B cell (primary cell): ENCODE measurements at regions not wholly inside any gene's neighbourhood (a gene's known extent, or its start where the extent isn't known, plus 50 kb on each side); places are given as distances from the start of the nearest gene placed in this dataset.

ENCODE experiments used
- CTCF ChIP-seq: fragments of 200-600 bp; IDR thresholded peaks from one replicate; pipeline ENCODE4 v1.8.0; 2022; ENCODE audit warnings: antibody characterized with exemption, mild to moderate bottlenecking
- EZH2 ChIP-seq: IDR thresholded peaks from 2 replicates; pipeline ENCODE4 v1.6.1; 2012; ENCODE audit warnings: borderline replicate concordance, low read depth, mild to moderate bottlenecking, moderate library complexity, low read length; ENCODE audit not compliant: insufficient read depth, poor library complexity, severe bottlenecking

- no peak for TF ChIP-seq CTCF
- no peak for TF ChIP-seq EZH2
Observed at GRCh38 chr6:147738516-147739162, 230.1 kb downstream of the SAMD5 start.
